NCI-H2029 treated with DMSO at 0.1 percent for 48 hours (cell line): ENCODE measurements at regions not wholly inside any gene's neighbourhood (a gene's known extent, or its start where the extent isn't known, plus 50 kb on each side); places are given as distances from the start of the nearest gene placed in this dataset.

Experiments
- DNase-seq: peaks from one replicate; lab custom pipeline; 2025; lab: John Stamatoyannopoulos, UW

DNA sequence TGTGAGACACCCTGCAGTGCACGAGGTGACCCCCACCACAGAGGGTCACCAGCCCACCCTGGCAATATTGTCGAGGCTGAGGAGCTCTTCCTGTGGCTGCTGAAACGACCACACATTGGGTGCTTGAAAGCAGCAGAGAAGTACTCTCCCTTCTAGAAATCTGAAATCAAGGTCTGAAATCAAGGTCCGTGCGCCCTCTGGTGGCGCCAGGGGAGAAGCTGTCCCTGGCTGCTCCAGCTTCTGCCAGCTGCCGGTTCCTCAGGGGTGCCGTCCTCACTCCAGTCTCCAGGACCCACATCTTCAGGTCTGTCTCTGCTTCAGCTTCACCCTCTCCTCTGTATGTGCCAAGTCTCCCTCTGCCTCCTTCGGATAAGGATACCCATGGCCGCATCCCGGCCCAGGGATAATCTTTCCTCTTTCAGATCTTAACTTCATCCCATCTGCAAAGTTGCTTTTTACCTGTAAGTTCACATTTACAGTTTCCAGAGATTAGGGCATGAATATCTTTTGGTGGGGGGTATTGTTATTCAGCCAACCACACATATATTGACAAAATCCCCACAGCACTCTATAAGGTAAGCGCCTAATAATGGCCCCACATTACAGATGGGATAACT lies 108.3 kb upstream of the PHACTR3 start:
- peak; percentile 40 for DNase-seq

GRCh38 chr20:59498291-59498690 lies 106.0 kb upstream of the PHACTR3 start:
- no peak for DNase-seq

- DNase-seq: no peak
These were observed 104.5 kb upstream of the PHACTR3 start for GRCh38 chr20:59499863-59500262.

- DNase-seq: no peak
These were observed 95.6 kb upstream of the PHACTR3 start for GRCh38 chr20:59508729-59509128.

- no peak for DNase-seq
These were observed 91.7 kb upstream of the PHACTR3 start for GRCh38 chr20:59512651-59513050.

GRCh38 chr20:59514554-59514953 lies 89.8 kb upstream of the PHACTR3 start:
- no peak for DNase-seq

- peak; percentile 12 for DNase-seq
These were observed 89.1 kb upstream of the PHACTR3 start for GRCh38 chr20:59515013-59515905.

GRCh38 chr20:59515906-59516209 lies 88.5 kb upstream of the PHACTR3 start:
- DNase-seq: no peak

DNA sequence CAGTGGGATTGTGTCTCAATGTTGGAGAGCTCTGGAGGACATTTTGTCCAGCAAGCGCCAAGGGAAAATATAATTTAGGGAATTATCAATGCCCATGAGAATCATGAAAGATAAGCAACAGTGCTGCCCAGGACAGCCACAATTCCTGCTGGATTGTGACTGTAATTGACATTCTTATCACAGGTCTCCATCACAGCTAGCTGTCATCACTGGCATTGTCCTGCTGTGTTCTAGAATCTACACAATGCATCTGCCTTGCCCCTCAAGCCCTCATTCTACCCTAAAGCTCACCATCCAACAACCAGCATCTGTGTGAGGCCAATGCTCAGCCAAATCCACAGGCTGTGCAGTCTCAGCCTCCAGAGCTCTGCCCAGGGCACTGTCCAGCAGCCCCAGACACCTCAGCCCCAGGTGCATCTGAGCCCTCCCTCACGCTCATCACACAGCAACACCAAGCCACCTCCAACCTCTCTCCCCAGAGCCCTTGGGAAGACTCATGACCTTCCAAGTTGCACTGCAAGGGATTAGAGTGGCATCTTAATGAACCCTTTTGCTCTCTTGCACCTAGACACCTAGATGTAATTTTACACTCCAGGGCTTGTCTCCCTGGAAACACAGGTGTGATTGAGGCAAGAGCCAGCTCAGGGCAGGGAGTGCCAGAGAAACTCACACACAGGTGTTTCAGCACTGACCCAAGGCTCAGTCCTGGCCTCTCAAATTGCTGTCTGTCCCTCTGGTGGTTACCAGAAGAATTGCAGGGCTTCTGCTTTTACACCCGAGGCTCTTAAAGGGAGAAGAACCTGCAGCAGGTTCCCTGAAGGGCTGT lies 85.2 kb upstream of the PHACTR3 start:
- DNase-seq: peak; percentile 25

DNA sequence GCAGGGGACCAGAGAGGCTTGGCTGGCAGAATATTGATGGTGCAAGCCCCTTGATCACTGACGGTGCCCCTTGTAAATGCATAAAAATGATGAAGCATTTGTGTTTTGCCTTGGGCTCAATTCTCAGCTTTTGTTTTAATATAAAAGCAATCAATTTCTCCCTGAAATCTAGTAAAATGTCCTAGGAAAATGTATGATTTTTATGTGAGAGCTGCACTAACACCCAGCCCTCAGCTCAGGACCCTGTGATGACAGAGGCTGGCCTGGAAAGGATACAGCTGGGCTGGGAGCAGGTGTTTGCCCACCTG lies 84.7 kb upstream of the PHACTR3 start:
- DNase-seq: no peak

DNA sequence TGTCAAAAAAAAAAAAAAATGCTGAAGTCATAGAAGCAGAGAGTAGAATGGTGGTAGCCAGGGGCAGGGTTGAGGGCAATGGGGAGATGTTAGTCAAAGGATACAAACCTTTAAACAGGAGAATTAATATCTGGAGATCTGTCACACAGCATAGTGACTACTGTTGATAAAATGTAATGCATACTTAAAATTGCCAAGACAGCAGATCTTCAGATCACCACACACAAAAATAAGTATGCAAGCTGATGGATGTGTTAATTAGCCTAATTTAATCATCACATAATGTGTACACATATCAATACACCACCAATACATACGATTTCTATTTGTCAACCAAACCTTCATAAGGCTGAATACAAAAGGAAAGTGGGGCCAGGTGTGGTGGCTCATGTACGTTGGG lies 83.5 kb upstream of the PHACTR3 start:
- no peak for DNase-seq

DNA sequence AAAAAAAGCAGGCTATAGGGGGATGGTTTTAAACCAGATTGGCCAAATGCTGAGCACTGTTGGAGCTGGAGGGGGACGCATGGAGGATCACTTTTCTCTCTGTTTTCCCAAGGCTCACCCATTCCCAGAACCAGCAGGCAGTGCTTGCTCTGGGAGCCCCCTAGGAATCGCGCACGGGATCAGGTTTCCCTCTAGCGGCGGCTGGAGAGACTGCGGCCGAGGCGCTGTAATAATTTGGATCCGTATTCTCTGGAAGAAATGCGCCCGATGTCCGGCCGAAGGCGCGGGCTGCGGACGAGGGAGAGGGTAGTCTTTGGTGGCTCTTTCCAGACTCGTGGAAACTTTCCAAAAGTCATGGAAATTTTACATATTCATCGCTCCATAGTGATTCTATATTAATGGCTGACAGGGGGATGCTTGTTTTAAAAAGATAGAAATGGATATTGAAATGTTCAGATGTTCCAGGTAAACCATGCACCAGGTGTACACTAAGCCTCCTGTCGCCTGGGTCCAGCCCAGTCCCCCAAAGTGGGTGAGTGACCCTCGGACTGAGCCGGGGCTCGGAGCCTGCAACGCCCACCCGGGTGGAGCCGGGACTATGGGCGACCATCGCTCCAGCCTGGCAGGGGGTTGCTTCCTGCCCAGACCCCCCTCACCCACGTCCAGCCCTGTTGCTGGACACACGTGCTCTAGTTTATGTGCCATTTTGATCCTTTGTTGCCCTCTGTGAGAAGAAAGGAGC lies 78.7 kb upstream of the PHACTR3 start:
- DNase-seq: peak; percentile 5

- DNase-seq: no peak
These were observed 77.8 kb upstream of the PHACTR3 start for GRCh38 chr20:59526242-59527225.

- no peak for DNase-seq
These were observed 73.6 kb upstream of the PHACTR3 start for GRCh38 chr20:59530782-59531181.

GRCh38 chr20:59537991-59538390 lies 66.3 kb upstream of the PHACTR3 start:
- DNase-seq: no peak

- DNase-seq: no peak
These were observed 56.7 kb upstream of the PHACTR3 start for GRCh38 chr20:59547596-59547995.
